Omental fat pad (tissue), 3 donors: ENCODE measurements at regions not wholly inside any gene's neighbourhood (a gene's known extent, or its start where the extent isn't known, plus 50 kb on each side); places are given as distances from the start of the nearest gene placed in this dataset.

Experiments
- ATAC-seq: fragments of 150-250 bp; one replicate; pipeline ENCODE4 v1.9.1; 2016; ENCODE audit warnings: mild to moderate bottlenecking, moderate library complexity; ENCODE audit not compliant: low FRiP score
- DNase-seq: peaks from one replicate; pipeline ENCODE4 v3.0.0-alpha.2; 2019; ENCODE audit warnings: low spot score
- TF ChIP-seq, protein P1 (sequence below), 3 donors: fragments of 450-650 bp; IDR thresholded peaks; one replicate each; pipeline ENCODE4 v1.5.1; 2016 to 2017; ENCODE audit warnings: antibody characterized with exemption in 3 of 3, mild to moderate bottlenecking in 3 of 3, moderate library complexity in 2 of 3

DNA sequence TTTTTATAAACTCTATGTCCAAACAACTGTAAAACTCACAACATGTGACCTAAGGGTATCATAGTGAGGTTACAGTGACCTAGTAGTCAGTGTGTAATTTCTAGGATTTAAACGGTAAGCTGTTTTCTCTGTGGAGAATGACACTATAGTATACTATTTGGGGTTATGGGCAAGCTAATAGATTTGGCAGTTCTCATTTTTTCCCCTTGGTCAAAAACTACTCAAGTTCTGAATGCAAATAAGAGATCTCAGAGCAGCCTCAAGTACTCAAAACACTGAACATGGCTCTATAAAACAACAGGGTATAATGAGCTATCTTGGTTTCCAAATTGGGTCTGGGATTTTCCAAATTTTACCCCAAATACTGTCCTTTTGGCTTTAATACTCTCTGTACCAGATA is 88.5 kb upstream of the HMCN1 start:
- no peak for DNase-seq
- no peak for ATAC-seq
- TF ChIP-seq, protein P1, sequence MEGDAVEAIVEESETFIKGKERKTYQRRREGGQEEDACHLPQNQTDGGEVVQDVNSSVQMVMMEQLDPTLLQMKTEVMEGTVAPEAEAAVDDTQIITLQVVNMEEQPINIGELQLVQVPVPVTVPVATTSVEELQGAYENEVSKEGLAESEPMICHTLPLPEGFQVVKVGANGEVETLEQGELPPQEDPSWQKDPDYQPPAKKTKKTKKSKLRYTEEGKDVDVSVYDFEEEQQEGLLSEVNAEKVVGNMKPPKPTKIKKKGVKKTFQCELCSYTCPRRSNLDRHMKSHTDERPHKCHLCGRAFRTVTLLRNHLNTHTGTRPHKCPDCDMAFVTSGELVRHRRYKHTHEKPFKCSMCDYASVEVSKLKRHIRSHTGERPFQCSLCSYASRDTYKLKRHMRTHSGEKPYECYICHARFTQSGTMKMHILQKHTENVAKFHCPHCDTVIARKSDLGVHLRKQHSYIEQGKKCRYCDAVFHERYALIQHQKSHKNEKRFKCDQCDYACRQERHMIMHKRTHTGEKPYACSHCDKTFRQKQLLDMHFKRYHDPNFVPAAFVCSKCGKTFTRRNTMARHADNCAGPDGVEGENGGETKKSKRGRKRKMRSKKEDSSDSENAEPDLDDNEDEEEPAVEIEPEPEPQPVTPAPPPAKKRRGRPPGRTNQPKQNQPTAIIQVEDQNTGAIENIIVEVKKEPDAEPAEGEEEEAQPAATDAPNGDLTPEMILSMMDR (IDR thresholded peaks at IDR 0.05) = no peak

GRCh38 chr1:185645162-185645640 is 89.0 kb upstream of the HMCN1 start:
- DNase-seq = no peak
- ATAC-seq = no peak
- TF ChIP-seq, protein P1 (IDR thresholded peaks at IDR 0.05) = no peak

DNA sequence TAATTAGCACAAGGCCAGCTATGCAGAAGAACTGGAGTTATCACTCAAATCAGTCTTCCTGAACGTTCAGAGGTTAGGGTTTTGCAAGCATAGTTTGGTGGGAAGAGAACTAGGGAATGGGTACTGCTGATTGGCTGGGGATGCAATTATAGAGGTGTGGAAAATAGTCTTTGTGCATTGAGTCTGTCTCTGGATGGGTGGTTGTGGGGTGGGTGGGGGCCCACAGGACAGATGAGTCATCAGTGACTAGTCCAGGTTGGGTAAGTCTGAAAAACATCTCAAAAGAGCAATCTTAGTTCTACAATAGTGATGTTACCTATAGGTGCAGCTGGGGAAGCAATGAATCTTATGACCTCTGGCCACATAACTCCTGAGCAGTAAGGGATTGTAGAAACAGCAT is 89.7 kb upstream of the HMCN1 start:
- ATAC-seq (no peak), DNase-seq (no peak)
- TF ChIP-seq, protein P1 (IDR thresholded peaks at IDR 0.05) = no peak

DNA sequence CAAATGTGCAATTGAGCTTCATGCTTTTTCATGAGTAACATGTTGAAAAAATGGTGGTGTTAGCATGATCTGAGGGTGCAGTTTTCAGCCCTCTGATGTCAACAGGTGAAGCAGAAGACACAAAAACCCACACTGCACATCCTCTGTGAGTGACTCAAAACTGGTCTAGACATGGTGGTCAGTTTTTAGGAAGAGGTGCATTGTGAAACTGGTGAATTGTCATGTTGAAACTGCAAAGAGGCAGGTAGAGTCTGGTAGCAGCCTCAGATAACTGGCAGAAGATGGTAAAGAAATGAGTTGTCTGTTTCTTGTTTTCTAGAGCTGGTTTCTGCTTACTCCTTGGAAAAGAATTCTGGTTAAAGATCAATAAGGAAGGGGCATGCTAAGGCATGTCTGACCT is 97.3 kb upstream of the HMCN1 start:
- ATAC-seq = no peak
- TF ChIP-seq, protein P1 (IDR thresholded peaks at IDR 0.05) = no peak
- DNase-seq = no peak

GRCh38 chr1:185634704-185635103 is 99.5 kb upstream of the HMCN1 start:
- ATAC-seq (no peak), DNase-seq (no peak)
- TF ChIP-seq, protein P1 (IDR thresholded peaks at IDR 0.05) = no peak

DNA sequence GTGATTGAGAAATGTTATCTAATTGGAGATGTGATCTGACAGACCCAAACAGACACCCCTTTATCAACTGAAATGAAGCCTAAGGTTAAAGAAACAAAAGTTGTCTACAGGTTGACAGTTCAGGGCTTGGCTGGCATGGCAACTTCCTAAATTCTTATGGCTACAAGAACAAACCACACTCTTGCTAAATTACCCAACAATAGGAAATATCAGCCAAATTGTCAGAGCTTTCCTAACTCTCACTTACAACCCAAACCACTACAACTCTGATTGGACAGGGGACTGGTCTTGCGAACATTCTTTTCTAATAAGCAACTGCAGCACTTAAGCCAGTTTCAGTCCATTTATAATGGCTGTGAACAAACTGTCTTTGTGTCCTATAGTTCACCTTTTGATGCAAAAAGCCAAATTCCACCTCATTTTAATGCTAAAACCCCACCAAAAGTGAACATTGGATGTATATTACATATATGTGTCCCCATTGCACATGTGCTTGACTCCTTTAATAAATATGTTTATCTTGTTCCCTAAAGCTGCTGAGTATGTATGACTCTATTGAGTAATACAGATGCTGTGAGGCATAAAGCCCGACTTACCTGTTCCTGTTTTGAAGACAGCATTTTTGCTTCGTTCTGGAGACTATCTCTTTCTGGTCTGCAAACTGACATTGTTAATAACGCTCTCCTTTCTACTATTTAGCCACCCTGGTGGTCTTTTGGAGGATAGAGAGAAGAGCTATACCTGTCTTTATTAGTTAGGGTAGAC is 101.3 kb upstream of the HMCN1 start:
- TF ChIP-seq, protein P1 (IDR thresholded peaks at IDR 0.05) = no peak
- no peak for ATAC-seq

GRCh38 chr1:185631843-185632242 is 102.3 kb upstream of the HMCN1 start:
- DNase-seq (no peak), ATAC-seq (no peak)
- TF ChIP-seq, protein P1 (IDR thresholded peaks at IDR 0.05) = no peak

More for the DNA sequence above, 101.3 kb upstream of the HMCN1 start:
- no peak for DNase-seq
